HFFc6 (cell line): ENCODE measurements at regions not wholly inside any gene's neighbourhood (a gene's known extent, or its start where the extent isn't known, plus 50 kb on each side); places are given as distances from the start of the nearest gene placed in this dataset.

Experiments
- DNase-seq: peaks from one replicate; pipeline ENCODE4 v3.0.0-alpha.2; 2018
- H3K27ac Mint-ChIP-seq: 2 replicates; pipeline ENCODE4 v1.8.0; 2020; ENCODE audit warnings: mild to moderate bottlenecking, mixed read lengths
- H3K27me3 Mint-ChIP-seq: 2 replicates; pipeline ENCODE4 v1.8.0; 2021; ENCODE audit warnings: mild to moderate bottlenecking, moderate library complexity, mixed read lengths; ENCODE audit not compliant: insufficient read depth
- H3K36me3 Mint-ChIP-seq: 2 replicates; pipeline ENCODE4 v1.8.0; 2021; ENCODE audit warnings: low read depth, mixed read lengths
- H3K4me1 Mint-ChIP-seq: 2 replicates; pipeline ENCODE4 v1.8.0; 2020; ENCODE audit warnings: low read depth, mixed read lengths
- H3K4me3 Mint-ChIP-seq: 2 replicates; pipeline ENCODE4 v1.8.0; 2020; ENCODE audit warnings: mild to moderate bottlenecking, moderate library complexity, mixed read lengths
- H3K9me3 Mint-ChIP-seq: 2 replicates; pipeline ENCODE4 v1.8.0; 2020; ENCODE audit warnings: mild to moderate bottlenecking, mixed read lengths
- TF ChIP-seq, protein P1 (sequence below): fragments of 200-600 bp; sonication (generic); IDR thresholded peaks from 2 replicates; pipeline ENCODE4 v1.5.0; 2021; ENCODE audit warnings: antibody characterized with exemption, mild to moderate bottlenecking

DNA sequence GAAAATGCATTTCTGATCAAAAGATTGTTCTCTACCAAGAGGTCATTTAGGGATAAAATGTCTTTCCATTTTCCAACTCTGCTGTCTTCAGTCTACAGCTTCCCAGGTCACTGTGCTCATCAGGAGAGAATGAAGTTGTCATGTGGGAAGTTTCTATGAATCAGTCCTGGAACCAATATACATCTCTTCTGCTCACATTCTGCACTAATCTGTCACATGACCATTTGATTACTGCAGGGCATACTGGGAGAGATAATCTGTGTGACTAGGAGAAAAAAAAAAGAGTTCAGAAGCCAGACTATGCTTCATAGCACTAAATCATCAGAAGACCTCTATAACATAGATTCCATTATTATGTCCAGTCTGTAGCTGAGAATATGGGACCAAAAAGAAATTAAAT is 611.5 kb downstream of the KCNA4 start:
- TF ChIP-seq, protein P1, sequence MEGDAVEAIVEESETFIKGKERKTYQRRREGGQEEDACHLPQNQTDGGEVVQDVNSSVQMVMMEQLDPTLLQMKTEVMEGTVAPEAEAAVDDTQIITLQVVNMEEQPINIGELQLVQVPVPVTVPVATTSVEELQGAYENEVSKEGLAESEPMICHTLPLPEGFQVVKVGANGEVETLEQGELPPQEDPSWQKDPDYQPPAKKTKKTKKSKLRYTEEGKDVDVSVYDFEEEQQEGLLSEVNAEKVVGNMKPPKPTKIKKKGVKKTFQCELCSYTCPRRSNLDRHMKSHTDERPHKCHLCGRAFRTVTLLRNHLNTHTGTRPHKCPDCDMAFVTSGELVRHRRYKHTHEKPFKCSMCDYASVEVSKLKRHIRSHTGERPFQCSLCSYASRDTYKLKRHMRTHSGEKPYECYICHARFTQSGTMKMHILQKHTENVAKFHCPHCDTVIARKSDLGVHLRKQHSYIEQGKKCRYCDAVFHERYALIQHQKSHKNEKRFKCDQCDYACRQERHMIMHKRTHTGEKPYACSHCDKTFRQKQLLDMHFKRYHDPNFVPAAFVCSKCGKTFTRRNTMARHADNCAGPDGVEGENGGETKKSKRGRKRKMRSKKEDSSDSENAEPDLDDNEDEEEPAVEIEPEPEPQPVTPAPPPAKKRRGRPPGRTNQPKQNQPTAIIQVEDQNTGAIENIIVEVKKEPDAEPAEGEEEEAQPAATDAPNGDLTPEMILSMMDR, result no peak
- no peak overlapping the region for H3K27ac Mint-ChIP-seq
- H3K27me3 Mint-ChIP-seq, result peaks cover 4% of the 10 kb centered on the region; the same call in 1 of the 2 replicates
- no peaks in the 10 kb centered on the region for H3K36me3 Mint-ChIP-seq
- no peak for DNase-seq
- no peaks in the 10 kb centered on the region for H3K4me1 Mint-ChIP-seq
- no peaks in the 10 kb centered on the region for H3K9me3 Mint-ChIP-seq
- H3K4me3 Mint-ChIP-seq, result no peak overlapping the region

DNA sequence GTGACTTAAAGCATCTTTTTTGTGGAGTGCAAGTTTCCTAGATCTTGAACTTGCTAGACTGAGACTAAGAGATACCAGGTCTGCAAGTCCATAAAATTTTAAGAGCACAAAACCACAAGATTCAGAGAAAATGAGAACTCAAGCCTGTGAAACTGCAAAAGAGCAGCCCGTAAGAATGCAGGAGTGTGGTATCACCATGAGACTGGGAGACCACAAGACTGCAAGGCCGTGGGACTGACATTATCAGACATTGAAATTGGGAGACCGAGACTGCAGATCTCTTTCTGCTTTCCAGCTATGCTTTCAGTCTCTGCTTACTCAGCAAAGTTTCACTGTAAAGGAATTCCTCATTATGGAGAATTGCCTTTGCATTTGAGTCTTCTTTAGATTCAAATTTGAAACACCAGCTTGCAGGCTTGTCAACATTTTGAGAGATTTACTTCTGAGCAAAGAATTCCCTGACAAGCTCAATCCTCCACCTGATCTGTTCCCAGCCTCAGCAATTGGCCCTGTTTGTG is 621.2 kb downstream of the KCNA4 start:
- no peak for DNase-seq
- no peaks in the 10 kb centered on the region for H3K36me3 Mint-ChIP-seq

DNA sequence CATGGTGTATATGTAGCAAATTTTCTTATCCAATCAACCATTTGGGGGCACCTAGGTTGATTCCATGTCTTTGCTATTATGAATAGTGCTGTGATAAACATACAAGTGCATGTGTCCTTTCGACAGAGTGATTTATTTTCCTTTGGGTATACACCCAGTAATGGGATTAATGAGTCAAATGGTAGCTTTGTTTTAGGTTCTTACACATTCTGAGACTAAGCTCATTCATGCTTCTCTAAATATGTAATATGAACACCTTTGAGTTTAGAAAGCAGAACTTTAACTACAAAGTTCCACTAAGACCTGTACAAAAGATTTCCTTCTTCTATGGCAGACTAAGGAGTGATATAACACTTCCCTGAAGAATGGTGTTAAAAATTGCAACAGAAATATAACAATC is 627.0 kb downstream of the KCNA4 start:
- Mint-ChIP-seq H3K9me3 (no peaks in the 10 kb centered on the region), H3K27ac (no peak overlapping the region), H3K36me3 (no peaks in the 10 kb centered on the region), H3K4me3 (no peak overlapping the region), H3K27me3 (peaks cover 4% of the 10 kb centered on the region), H3K4me1 (no peaks in the 10 kb centered on the region)
- DNase-seq, result no peak
- TF ChIP-seq, protein P1, result no peak

More for the DNA sequence above, 621.2 kb downstream of the KCNA4 start:
- H3K4me1 Mint-ChIP-seq, result no peaks in the 10 kb centered on the region
- no peak overlapping the region for H3K27ac Mint-ChIP-seq
- peaks cover 5% of the 10 kb centered on the region for H3K27me3 Mint-ChIP-seq
- no peaks in the 10 kb centered on the region for H3K9me3 Mint-ChIP-seq
- no peak overlapping the region for H3K4me3 Mint-ChIP-seq
- TF ChIP-seq, protein P1, result no peak

DNA sequence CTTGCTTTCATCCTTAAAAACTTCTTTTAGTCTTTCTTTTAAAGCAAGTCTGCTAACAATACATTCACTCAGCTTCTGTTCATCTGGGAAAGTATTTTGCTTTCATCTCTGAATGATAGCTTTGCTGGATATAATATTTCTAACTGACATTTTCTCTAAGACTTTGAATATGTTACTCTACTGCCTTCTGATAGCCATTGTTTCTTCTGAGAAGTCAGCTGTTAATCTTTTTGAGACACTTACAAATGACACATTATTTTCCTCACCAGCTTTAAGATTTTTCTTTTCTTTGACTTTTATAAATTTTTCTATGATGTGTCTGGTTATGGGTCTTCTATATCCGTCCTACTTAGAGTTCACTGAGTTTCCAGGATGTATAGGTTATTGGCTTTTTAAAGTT is 643.1 kb downstream of the KCNA4 start:
- no peak overlapping the region for H3K27ac Mint-ChIP-seq
- peaks cover 12% of the 10 kb centered on the region; the same call in 1 of the 2 replicates for H3K9me3 Mint-ChIP-seq
- H3K27me3 Mint-ChIP-seq, result peaks cover 4% of the 10 kb centered on the region
- no peaks in the 10 kb centered on the region for H3K4me1 Mint-ChIP-seq
- TF ChIP-seq, protein P1, result no peak
- DNase-seq, result no peak
- peaks cover 5% of the 10 kb centered on the region; the same call in 1 of the 2 replicates for H3K36me3 Mint-ChIP-seq
- H3K4me3 Mint-ChIP-seq, result no peak overlapping the region

DNA sequence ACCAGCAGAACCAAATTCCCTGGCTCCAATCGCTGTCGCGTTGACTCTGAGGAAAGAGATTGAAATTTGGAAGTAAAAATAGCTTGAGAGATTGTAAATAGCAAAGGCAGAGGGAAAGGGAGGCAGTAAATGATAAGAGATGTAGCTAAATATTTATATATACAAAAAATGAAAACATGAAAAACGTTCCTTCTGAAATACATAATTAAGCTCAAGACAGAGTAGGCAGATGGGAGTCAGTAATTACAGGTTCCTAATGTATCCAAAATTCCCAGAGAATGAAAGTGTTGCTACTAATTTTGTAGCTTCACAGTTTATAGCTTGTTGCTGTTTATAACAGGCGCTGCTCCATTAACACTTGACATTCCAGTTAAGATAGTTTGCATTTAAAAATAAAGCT is 648.7 kb downstream of the KCNA4 start:
- H3K4me3 Mint-ChIP-seq, result no peak overlapping the region
- DNase-seq, result no peak
- H3K27me3 Mint-ChIP-seq, result peaks cover 2% of the 10 kb centered on the region
- TF ChIP-seq, protein P1, result no peak
- H3K36me3 Mint-ChIP-seq, result no peaks in the 10 kb centered on the region
- no peaks in the 10 kb centered on the region; the same call in 1 of the 2 replicates for H3K9me3 Mint-ChIP-seq
- no peak overlapping the region for H3K27ac Mint-ChIP-seq
- H3K4me1 Mint-ChIP-seq, result no peaks in the 10 kb centered on the region

DNA sequence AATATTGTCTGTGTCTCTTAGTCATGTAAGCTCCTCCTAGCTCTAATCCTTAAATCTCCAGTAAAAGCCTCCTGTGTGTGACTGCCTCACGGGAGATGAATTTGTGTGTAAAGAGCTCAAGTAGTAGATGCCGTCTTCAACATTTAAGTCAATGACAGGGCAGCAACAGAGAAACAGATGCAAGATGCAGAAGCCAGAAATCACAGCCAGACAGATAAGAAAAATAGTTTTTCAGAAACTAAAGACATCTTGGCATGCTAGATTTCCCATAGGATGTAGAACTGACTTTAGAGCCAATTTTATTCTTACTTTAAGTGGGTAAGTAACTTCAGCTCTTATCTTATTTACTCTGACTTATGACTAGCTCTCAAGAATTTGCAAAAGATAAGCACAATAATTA is 652.8 kb downstream of the KCNA4 start:
- H3K27ac Mint-ChIP-seq, result no peak overlapping the region
- no peak for DNase-seq
- no peaks in the 10 kb centered on the region for H3K4me1 Mint-ChIP-seq
- H3K4me3 Mint-ChIP-seq, result no peak overlapping the region
- no peaks in the 10 kb centered on the region for H3K9me3 Mint-ChIP-seq
- no peaks in the 10 kb centered on the region for H3K36me3 Mint-ChIP-seq
- H3K27me3 Mint-ChIP-seq, result no peaks in the 10 kb centered on the region; the same call in 1 of the 2 replicates
- TF ChIP-seq, protein P1, result no peak
